Upper lobe of right lung (tissue), 1 donor: ENCODE measurements at regions not wholly inside any gene's neighbourhood (a gene's known extent, or its start where the extent isn't known, plus 50 kb on each side); places are given as distances from the start of the nearest gene placed in this dataset.
"Not testable (repeated sequence)": the region's sequence is repeated elsewhere in the genome, so short reads cannot be mapped to it uniquely, and the experiment has no call there.

Experiments
- ATAC-seq: fragments of 200-7000 bp; cut with Tn5 transposase; one replicate; pipeline ENCODE4 v1.9.1; 2020; ENCODE audit warnings: mild to moderate bottlenecking, moderate library complexity
- DNase-seq: peaks from one replicate; pipeline ENCODE4 v3.0.0-alpha.2; 2020
- H3K27ac ChIP-seq: fragments of 200-600 bp; one replicate; pipeline ENCODE4 v1.8.0; 2022
- H3K27me3 ChIP-seq: fragments of 200-600 bp; one replicate; pipeline ENCODE4 v1.8.0; 2022; ENCODE audit warnings: mild to moderate bottlenecking
- H3K36me3 ChIP-seq: fragments of 200-600 bp; one replicate; pipeline ENCODE4 v1.8.0; 2022
- H3K4me1 ChIP-seq: fragments of 200-600 bp; one replicate; pipeline ENCODE4 v1.8.0; 2022
- H3K4me3 ChIP-seq: fragments of 200-600 bp; one replicate; pipeline ENCODE4 v1.8.0; 2022; ENCODE audit warnings: mild to moderate bottlenecking
- H3K9me3 ChIP-seq: fragments of 200-600 bp; one replicate; pipeline ENCODE4 v1.8.0; 2022
- intact Hi-C: fragments of 100-400 bp; cut with DNase I; formaldehyde crosslinking; loops from one replicate; pipeline ENCODE4 v1.11.0; 2022
- donor health status: DM: no; HTN: yes; CAD: no; lungs with severe emphysema.

DNA sequence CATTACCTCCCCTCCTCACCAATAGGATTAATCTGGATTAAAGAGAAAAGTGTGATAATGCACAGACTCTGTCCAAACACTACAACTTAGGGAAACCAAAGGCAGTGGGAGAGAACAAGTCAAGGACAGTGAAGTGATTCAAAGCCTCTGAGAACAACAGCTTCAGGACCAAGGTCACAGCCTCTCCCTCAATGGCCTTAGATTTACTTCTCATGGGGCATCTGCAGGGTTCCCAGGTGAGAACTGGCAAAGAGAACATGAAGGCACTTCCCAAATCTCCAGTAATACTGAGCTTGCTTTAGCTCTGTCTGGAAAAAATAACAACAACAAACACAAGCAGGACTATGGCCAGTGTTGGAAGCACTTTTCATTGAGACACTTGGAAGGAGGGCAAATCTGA is 99.8 kb upstream of the GOLGA6L22 start:
- H3K4me1 ChIP-seq, H3K36me3 ChIP-seq, intact Hi-C loops, ATAC-seq, H3K4me3 ChIP-seq, DNase-seq, H3K9me3 ChIP-seq, H3K27me3 ChIP-seq, H3K27ac ChIP-seq: not testable (repeated sequence)

DNA sequence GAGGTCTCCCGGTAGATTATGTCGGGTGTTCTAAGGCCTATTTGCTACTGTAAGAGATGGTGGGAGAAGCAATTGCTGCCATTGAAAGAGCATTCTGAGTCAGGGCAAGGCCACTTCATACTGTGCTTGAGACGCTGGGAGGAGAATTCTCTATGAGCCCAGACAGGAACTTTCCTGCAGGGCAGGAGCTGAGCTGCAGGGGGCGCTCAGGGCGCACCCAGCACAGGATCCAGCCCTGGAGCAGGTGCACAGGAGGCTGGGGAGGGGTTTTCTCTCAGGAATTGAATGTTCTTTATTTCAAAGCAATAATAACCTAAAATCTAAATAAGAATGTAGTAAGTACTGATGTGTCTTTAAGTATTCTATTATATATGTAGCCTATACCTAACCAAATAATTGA is 99.1 kb upstream of the GOLGA6L22 start:
- H3K27me3 ChIP-seq, H3K27ac ChIP-seq, H3K4me1 ChIP-seq, intact Hi-C loops, H3K4me3 ChIP-seq, DNase-seq, H3K9me3 ChIP-seq, H3K36me3 ChIP-seq: not testable (repeated sequence)
- peak; percentile 94 for ATAC-seq

DNA sequence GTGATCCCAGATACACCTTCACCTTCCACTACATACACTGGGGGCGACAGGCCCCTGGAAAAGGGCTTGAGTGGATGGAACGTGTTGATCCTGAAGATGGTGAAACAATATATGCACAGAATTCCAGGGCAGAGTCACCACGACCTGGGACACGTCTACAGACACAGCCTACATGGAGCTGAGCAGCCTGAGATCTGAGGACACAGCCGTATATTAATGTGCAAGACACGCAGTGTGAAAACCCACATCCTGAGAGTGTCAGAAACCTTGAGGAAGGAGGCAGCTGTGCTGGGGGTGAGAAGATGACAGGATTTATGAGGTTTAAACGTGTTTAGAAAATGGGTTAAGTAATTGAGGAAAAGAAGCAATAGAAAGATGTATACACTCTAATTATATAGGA is 98.0 kb upstream of the GOLGA6L22 start:
- H3K36me3 ChIP-seq, DNase-seq, H3K27me3 ChIP-seq, H3K9me3 ChIP-seq, H3K4me1 ChIP-seq, H3K27ac ChIP-seq, intact Hi-C loops, H3K4me3 ChIP-seq: not testable (repeated sequence)
- ATAC-seq: peak; percentile 19

DNA sequence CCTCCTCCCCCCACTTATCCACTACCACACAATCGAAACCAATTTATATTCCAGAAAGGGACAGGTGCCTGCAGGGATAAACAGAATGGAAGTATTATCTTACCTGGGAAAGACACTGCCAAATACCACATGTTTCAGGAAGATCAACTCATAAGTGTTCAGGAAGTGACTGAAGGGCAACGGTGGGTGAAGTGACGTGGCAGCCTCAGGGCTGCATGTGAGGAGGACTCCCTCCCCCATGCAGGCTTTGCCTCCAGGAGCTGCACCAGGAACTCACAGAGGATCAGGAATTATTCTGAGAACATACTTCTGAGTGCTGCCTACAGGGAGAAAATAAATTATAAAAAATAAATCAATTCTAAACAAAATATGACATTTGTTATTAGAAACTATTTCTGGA is 96.2 kb upstream of the GOLGA6L22 start:
- H3K9me3 ChIP-seq, H3K4me3 ChIP-seq, H3K4me1 ChIP-seq, H3K27me3 ChIP-seq, H3K36me3 ChIP-seq, ATAC-seq, intact Hi-C loops, H3K27ac ChIP-seq, DNase-seq: not testable (repeated sequence)

DNA sequence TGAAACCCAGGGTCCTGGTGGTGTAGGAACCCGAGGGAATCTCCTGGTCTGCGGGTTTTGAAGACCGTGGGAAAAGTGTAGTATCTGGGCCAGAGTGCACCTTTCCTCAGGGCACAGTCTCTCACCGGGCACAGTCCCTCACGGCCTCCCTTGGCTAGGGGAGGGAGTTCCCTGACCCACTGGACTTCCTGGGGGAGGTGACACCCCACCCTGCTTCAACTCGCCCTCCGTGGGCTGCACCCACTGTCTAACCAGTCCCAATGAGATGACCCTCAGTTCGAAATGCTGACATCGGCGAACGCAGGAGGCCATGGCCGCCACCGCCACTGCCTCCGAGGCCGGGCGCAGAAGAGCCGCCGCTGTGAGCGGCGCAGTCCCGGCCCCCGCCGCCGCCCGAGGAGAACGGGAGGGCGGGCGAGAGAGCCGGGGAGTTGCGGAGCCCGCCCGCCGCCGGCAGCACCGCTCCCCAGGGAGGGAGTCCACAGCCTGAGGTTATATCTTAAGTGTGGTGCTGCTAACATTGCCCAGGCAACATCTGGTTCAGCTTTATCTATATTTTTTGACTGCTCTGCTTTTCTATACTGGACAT is 87.4 kb upstream of the GOLGA6L22 start:
- DNase-seq, intact Hi-C loops, H3K27ac ChIP-seq, H3K9me3 ChIP-seq, H3K4me3 ChIP-seq, H3K4me1 ChIP-seq, H3K27me3 ChIP-seq, H3K36me3 ChIP-seq: not testable (repeated sequence)
- ATAC-seq: peak; percentile 66

DNA sequence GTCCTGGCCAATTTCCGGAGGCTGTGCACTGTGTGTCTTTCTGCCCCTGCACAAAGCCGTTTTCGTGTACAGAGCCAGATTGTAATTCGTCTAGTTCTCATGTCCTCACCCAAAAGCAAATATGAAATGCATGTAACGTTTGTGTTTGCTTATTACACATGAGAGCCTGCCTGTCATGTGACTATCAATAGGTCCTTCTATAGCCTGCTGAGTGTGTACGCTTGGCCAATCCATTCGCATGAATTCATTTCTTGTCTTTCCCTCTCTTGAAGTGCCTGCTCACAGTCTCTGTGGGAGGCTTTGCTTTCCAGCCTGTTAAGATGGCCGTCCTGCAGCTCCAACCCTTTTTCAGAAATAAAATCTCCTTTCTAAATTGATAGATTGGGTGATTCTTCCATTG is 84.2 kb upstream of the GOLGA6L22 start:
- H3K4me1 ChIP-seq, H3K9me3 ChIP-seq, H3K27me3 ChIP-seq, DNase-seq, H3K4me3 ChIP-seq, intact Hi-C loops, H3K27ac ChIP-seq, H3K36me3 ChIP-seq: not testable (repeated sequence)
- ATAC-seq: peak; percentile 70

DNA sequence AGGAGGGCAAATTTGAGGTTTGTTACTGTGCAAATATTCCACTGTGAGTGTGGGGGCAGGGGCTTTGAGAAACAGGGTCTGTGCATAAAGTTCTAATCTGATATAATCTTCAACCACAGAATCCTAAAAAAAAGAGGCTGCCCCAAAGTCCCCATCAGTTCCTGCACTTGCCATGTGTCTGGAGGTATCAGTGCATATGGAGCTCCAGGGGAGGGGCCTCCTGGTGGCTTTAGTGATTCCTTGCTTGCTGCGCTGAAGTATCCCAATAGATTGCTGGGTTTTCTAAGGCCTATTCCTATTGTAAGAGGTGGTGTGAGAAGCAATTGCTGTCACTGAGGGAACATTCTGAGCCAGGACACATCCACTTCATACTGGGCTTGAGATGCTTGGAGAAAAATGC is 82.9 kb upstream of the GOLGA6L22 start:
- H3K9me3 ChIP-seq, ATAC-seq, H3K4me1 ChIP-seq, H3K27me3 ChIP-seq, DNase-seq, H3K4me3 ChIP-seq, H3K36me3 ChIP-seq, H3K27ac ChIP-seq, intact Hi-C loops: not testable (repeated sequence)

DNA sequence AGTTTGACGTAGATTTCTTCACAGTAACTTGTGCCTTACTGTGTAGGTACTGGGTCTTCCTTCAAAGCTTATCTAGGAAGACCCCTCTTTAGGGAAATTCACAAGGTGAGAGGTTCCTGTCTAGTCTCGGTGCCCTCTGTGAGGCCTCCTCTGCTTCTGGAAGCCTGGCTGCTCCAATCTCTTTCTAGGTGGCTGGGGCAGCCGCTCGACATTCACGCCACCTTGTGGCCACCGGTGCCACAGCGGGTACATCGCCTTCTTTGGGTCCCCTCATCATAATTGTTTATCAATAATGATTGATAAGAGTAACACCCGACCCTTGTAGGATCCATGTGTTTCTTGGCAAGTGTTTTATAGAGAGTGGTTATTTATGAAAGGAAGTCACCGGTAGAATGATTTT is 80.8 kb upstream of the GOLGA6L22 start:
- H3K4me3 ChIP-seq, H3K27ac ChIP-seq, H3K9me3 ChIP-seq, intact Hi-C loops, H3K27me3 ChIP-seq, H3K4me1 ChIP-seq, DNase-seq, H3K36me3 ChIP-seq: not testable (repeated sequence)
- ATAC-seq: peak; percentile 76

DNA sequence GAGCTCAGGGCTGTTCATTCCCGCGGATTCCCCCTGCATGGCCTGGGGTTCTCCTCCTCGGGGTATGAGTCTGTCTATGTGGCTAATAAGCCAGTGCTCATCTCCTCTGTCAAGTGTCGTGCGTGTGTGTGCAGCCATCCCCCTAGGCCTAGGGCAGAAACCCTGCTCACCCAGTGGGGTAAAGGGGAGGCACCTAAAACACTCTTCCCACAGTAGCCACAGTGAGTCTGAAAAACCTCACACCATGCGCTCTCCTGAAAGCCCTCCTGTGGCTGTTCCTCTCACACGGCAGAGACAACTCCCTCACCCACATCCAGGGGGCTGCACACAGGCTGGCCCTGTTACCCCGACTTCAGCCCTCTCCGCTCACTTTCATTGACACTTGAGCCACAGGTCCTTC is 71.0 kb upstream of the GOLGA6L22 start:
- H3K4me1 ChIP-seq, H3K9me3 ChIP-seq, DNase-seq, H3K27ac ChIP-seq, ATAC-seq, H3K4me3 ChIP-seq, H3K36me3 ChIP-seq, H3K27me3 ChIP-seq, intact Hi-C loops: not testable (repeated sequence)

DNA sequence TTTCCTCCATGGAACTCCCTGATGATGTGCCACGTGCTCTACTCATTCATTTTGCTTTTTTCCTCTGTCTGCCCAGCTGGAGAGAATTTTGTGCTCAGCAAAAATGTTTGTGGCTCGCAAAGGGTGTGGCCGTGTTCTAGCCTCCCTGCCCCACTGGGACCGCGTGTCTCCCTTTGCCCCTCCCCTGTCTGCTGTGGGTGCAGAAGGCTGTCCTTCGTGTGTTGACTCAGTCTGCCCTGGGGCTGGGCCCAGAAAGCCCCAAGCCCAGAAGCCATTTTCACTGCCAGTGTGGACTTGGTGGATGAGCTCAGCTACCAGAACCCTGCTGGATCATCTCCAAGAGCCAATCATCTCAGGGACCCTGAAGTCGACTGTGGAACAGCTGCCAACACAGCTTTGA is 70.3 kb upstream of the GOLGA6L22 start:
- H3K36me3 ChIP-seq, H3K9me3 ChIP-seq, DNase-seq, H3K27ac ChIP-seq, H3K27me3 ChIP-seq, H3K4me3 ChIP-seq, intact Hi-C loops, H3K4me1 ChIP-seq: not testable (repeated sequence)
- ATAC-seq: peak; percentile 50

DNA sequence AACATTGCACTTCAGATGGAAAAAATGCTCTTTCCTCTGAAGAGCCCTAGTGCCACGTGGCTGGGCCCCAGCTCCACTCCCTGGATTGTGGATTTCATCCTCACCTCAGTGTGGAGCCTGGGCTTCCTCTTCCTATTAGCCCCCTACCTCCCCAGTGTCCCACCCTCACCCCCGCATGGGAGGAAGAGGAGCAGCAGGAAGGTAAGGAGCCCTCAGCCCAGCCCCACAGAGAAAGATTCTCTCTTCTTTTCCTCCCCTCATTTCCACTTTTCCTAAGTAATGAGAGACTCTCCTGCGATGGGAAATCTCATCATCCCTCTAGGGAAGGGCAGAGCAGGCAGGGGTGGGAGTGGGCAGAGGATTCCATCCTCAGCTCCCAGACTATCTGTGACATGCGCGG is 57.5 kb upstream of the GOLGA6L22 start:
- H3K9me3 ChIP-seq, H3K36me3 ChIP-seq, H3K27ac ChIP-seq, intact Hi-C loops, H3K27me3 ChIP-seq, H3K4me3 ChIP-seq, H3K4me1 ChIP-seq, DNase-seq: not testable (repeated sequence)
- peak; percentile 15 for ATAC-seq

DNA sequence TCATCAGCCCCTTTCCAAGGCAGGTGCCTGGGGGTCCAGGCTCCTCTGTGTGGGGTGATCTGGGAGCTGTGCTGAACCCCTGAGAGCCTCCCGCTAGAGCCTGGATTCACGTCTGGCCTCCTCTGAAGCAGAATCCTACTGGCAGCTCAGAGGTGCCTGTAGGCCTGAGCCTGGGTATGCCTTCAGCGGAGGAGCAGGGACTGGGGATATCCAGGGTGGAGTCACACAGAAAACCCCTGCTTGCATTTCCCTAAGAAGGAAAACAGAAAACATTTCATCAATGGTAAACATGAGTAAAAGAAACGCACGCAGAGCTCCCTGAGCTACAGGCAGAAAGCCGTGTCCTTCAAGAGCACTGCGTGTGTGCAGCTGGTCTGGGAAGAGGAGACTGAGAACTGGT is 57.0 kb upstream of the GOLGA6L22 start:
- H3K9me3 ChIP-seq, H3K27me3 ChIP-seq, H3K27ac ChIP-seq, DNase-seq, ATAC-seq, H3K4me1 ChIP-seq, H3K36me3 ChIP-seq, intact Hi-C loops, H3K4me3 ChIP-seq: not testable (repeated sequence)

DNA sequence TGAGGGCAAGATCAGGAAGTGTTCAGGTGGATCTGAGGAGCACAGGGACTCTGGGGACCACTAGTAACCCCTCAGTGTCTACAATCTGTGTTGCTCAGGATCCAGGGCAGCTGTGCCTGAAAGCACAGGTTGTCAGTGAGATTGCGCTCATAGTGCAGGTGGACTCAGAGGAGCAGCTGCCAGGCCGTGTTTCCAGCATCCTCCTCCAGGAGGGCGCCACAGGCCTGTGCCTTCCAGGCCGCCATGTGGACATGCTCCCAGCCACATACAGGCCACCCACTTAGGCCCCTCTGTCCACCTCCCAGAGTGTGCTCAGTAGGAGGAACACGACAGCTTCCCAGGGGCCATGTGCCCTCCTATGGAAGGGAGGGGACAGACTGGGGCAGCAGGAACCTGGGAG is 52.9 kb upstream of the GOLGA6L22 start:
- H3K27ac ChIP-seq, H3K4me3 ChIP-seq, DNase-seq, H3K27me3 ChIP-seq, H3K9me3 ChIP-seq, ATAC-seq, H3K4me1 ChIP-seq, intact Hi-C loops, H3K36me3 ChIP-seq: not testable (repeated sequence)
